ENCODE measurements at regions not wholly inside any gene's neighbourhood (a gene's known extent, or its start where the extent isn't known, plus 50 kb on each side); places are given as distances from the start of the nearest gene placed in this dataset.
"Not testable (repeated sequence)": the region's sequence is repeated elsewhere in the genome, so short reads cannot be mapped to it uniquely, and the experiment has no call there.

- peaks cover 0 to 8% of the 10 kb centered on the region in 2 donors for H3K4me1 ChIP-seq
- H3K4me3 ChIP-seq, result no peak overlapping the region
- no peak overlapping the region for H3K27ac ChIP-seq
- no peaks in the 10 kb centered on the region for H3K9me3 ChIP-seq
- H3K36me3 ChIP-seq, result no peaks in the 10 kb centered on the region
- DNase-seq (ENCODE audit: low spot score), result no peak
- no peaks in the 10 kb centered on the region for H3K27me3 ChIP-seq
- TF ChIP-seq CTCF (IDR thresholded peaks at IDR 0.05), result no peak
Measured at GRCh38 chr5:40206030-40206429, 473.7 kb upstream of the PTGER4 start.

GRCh38 chr5:40204144-40204543 lies 475.6 kb upstream of the PTGER4 start:
- H3K27me3 ChIP-seq, result no peaks in the 10 kb centered on the region
- H3K9me3 ChIP-seq, result no peaks in the 10 kb centered on the region
- no peak for TF ChIP-seq CTCF (IDR thresholded peaks at IDR 0.05)
- H3K27ac ChIP-seq, result peak overlapping the region in 1 of 2 donors; percentile 32
- H3K4me3 ChIP-seq, result no peak overlapping the region
- no peaks in the 10 kb centered on the region for H3K36me3 ChIP-seq
- peaks cover 0 to 8% of the 10 kb centered on the region in 2 donors for H3K4me1 ChIP-seq
- DNase-seq (ENCODE audit: low spot score), result no peak

- DNase-seq (ENCODE audit: low spot score), result no peak
- Histone ChIP-seq H3K27me3 (no peaks in the 10 kb centered on the region), H3K9me3 (no peaks in the 10 kb centered on the region), H3K4me1 (peaks cover 0 to 8% of the 10 kb centered on the region in 2 donors), H3K4me3 (no peak overlapping the region), H3K27ac (peak overlapping the region in 1 of 2 donors; percentile 31), H3K36me3 (no peaks in the 10 kb centered on the region)
- TF ChIP-seq CTCF (IDR thresholded peaks at IDR 0.05), result no peak
Measured at GRCh38 chr5:40202814-40203440, 476.8 kb upstream of the PTGER4 start.

- TF ChIP-seq CTCF (IDR thresholded peaks at IDR 0.05), result no peak
- no peaks in the 10 kb centered on the region for H3K36me3 ChIP-seq
- H3K9me3 ChIP-seq, result no peaks in the 10 kb centered on the region
- no peak overlapping the region for H3K4me3 ChIP-seq
- H3K4me1 ChIP-seq, result peaks cover 0 to 4% of the 10 kb centered on the region in 2 donors
- no peak for DNase-seq (ENCODE audit: low spot score)
- H3K27me3 ChIP-seq, result no peaks in the 10 kb centered on the region
- H3K27ac ChIP-seq, result no peak overlapping the region
Measured at GRCh38 chr5:40198736-40199135, 481.0 kb upstream of the PTGER4 start.

- H3K4me1 ChIP-seq; H3K27me3 ChIP-seq; H3K27ac ChIP-seq; H3K4me3 ChIP-seq; H3K36me3 ChIP-seq; H3K9me3 ChIP-seq; DNase-seq (ENCODE audit: low spot score): not testable (repeated sequence)
Measured at GRCh38 chr5:40195574-40195973, 484.1 kb upstream of the PTGER4 start.

GRCh38 chr5:40191150-40191549 lies 488.6 kb upstream of the PTGER4 start:
- Histone ChIP-seq H3K4me1 (no peaks in the 10 kb centered on the region), H3K27ac (no peak overlapping the region), H3K9me3 (no peaks in the 10 kb centered on the region), H3K36me3 (no peaks in the 10 kb centered on the region), H3K27me3 (no peaks in the 10 kb centered on the region), H3K4me3 (no peak overlapping the region)
- no peak for DNase-seq (ENCODE audit: low spot score)
- no peak for TF ChIP-seq CTCF (IDR thresholded peaks at IDR 0.05)

Data from right atrium auricular region (tissue), 2 donors.